ENCODE measurements at regions not wholly inside any gene's neighbourhood (a gene's known extent, or its start where the extent isn't known, plus 50 kb on each side); places are given as distances from the start of the nearest gene placed in this dataset.
A peak's percentile ranks its signal among the peaks of the same experiment; 100 is the strongest.

DNA sequence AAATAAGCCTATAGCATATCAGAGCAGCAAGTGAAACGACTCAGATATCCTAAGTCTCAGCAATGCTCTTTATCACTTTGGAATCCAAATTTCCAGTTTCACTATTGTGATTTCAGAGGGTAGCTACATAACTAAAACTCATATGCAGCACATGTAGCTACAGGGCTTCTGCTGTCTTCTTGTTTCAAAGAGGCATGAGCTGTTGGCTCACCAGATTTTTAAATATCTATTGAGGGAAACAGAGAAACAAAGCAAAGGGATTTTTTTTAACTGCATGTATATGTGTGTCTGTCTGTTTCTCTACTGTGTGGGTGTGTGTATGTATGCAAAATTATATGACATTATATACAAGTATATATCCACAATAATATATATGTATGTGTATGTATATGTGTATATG is 258.4 kb downstream of the HDGFL1 start:
- no TSS peak for BruUV-seq (replicated peaks)
- H3K36me3 ChIP-seq (ENCODE audit: low read depth) = no peaks in the 10 kb centered on the region
- CTCF ChIA-PET = interaction anchor here (1.0 kb wide), 1 partner anchor 65 kb away, joined by 3 read pairs; no protein-coding TSS in a partner anchor
- peak overlapping the region; percentile 65 for H3K4me2 ChIP-seq
- H3K4me3 ChIP-seq = no peak overlapping the region
- peaks cover 16% of the 10 kb centered on the region; the same call in 1 of the 2 replicates for H3K9me3 ChIP-seq (ENCODE audit: insufficient read depth, low read depth)
- no peak for TF ChIP-seq EZH2 (IDR thresholded peaks at IDR 0.05; ENCODE audit: low read depth)
- TF ChIP-seq, protein P1, sequence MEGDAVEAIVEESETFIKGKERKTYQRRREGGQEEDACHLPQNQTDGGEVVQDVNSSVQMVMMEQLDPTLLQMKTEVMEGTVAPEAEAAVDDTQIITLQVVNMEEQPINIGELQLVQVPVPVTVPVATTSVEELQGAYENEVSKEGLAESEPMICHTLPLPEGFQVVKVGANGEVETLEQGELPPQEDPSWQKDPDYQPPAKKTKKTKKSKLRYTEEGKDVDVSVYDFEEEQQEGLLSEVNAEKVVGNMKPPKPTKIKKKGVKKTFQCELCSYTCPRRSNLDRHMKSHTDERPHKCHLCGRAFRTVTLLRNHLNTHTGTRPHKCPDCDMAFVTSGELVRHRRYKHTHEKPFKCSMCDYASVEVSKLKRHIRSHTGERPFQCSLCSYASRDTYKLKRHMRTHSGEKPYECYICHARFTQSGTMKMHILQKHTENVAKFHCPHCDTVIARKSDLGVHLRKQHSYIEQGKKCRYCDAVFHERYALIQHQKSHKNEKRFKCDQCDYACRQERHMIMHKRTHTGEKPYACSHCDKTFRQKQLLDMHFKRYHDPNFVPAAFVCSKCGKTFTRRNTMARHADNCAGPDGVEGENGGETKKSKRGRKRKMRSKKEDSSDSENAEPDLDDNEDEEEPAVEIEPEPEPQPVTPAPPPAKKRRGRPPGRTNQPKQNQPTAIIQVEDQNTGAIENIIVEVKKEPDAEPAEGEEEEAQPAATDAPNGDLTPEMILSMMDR (conservative IDR thresholded peaks at IDR 0.05) = no peak
- POLR2A ChIA-PET (ENCODE audit: unreplicated experiment) = interaction anchor here (0.5 to 0.8 kb wide), 4 partner anchors 65 to 1234 kb away, joined by 3 to 8 read pairs (median 5); partner anchors contain the start of gene SOX4
- peak overlapping the region; percentile 83 for H3K27ac ChIP-seq
- H3K79me2 ChIP-seq (ENCODE audit: low read depth) = no peaks in the 10 kb centered on the region
- DNase-seq = no peak
- intact Hi-C loops (cut with micrococcal nuclease; ENCODE audit: unreplicated experiment) = loop anchor here (1.0 to 5.0 kb wide), 12 partner anchors 54 to 1953 kb away; no protein-coding TSS in a partner anchor
- H3K27me3 ChIP-seq (ENCODE audit: insufficient read depth, low read depth) = no peaks in the 10 kb centered on the region
- peaks cover 29% of the 10 kb centered on the region for H3F3A ChIP-seq (ENCODE audit: insufficient read depth, low read depth)
- H3K9me2 ChIP-seq (ENCODE audit: insufficient read depth) = no peaks in the 10 kb centered on the region
- H3K4me1 ChIP-seq (replicated peaks; ENCODE audit: insufficient read depth) = peaks cover 37% of the 10 kb centered on the region
- no peaks in the 10 kb centered on the region for H4K20me1 ChIP-seq (ENCODE audit: insufficient read depth)
- H2AFZ ChIP-seq = 0 out of 2 replicates have a peak overlapping the region, but pooled peaks have one; percentile 50

DNA sequence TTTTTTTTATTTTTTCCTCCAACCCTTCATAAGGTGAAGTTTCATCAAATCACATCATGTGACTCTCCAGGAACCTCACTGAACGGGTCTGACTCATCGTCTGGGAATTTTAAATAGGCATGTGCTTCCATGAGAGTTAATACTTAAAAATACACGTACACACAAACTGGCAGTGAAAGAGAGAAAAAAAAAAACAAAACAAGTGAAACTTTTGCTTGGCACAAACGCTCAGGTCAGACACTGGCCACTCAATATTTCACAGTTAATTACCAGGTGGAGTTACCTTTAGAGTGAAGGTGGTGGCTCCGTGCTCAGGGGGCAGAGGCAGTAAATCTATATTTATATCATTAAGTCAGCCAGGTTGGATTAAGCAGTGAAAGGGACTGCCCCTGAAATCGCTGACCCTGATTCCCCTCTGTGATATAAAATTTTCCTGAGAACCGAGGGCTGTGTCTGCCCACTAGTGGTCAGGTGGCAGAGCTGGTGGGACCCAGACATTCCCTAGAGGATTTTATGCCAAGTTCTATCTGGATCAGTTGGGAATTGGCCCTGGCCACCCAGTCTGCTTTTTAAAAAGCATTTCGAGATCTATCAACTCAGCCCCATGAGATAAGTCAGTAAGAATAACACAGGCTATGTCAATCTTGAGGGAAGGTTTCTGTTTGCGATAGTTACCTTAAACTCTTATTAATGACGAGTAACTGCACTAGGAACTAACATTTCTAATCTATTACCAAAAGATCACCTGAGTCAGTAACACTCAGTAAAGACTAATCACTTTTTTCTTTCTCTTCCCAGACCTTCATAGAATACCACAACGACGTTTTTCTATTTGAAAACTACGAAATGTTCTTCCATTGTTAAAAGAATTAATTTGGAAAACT is 259.1 kb downstream of the HDGFL1 start:
- peaks cover 29% of the 10 kb centered on the region for H3F3A ChIP-seq (ENCODE audit: insufficient read depth, low read depth)
- intact Hi-C loops (cut with micrococcal nuclease; ENCODE audit: unreplicated experiment) = loop anchor here (1.0 to 5.0 kb wide), 10 partner anchors 53 to 1806 kb away; no protein-coding TSS in a partner anchor
- peaks cover 37% of the 10 kb centered on the region for H3K4me1 ChIP-seq (replicated peaks; ENCODE audit: insufficient read depth)
- no peaks in the 10 kb centered on the region for H4K20me1 ChIP-seq (ENCODE audit: insufficient read depth)
- peak overlapping the region; percentile 65 for H3K4me2 ChIP-seq
- H3K27ac ChIP-seq = peak overlapping the region; percentile 83
- peak overlapping the region; percentile 27 for H3K4me3 ChIP-seq
- TSS peak; percentile 82 for BruUV-seq (replicated peaks)
- peaks cover 16% of the 10 kb centered on the region; the same call in 1 of the 2 replicates for H3K9me3 ChIP-seq (ENCODE audit: insufficient read depth, low read depth)
- ChIA-PET CTCF (interaction anchor here (1.0 kb wide), 1 partner anchor 64 kb away, joined by 3 read pairs; no protein-coding TSS in a partner anchor), POLR2A (ENCODE audit: unreplicated experiment) (interaction anchor here (0.5 kb wide), 2 partner anchors 63 to 786 kb away, joined by 3 to 8 read pairs; no protein-coding TSS in a partner anchor)
- H3K79me2 ChIP-seq (ENCODE audit: low read depth) = no peaks in the 10 kb centered on the region
- H3K27me3 ChIP-seq (ENCODE audit: insufficient read depth, low read depth) = no peaks in the 10 kb centered on the region
- peak; percentile 71 to 97 for DNase-seq
- no peaks in the 10 kb centered on the region for H3K9me2 ChIP-seq (ENCODE audit: insufficient read depth)
- no peaks in the 10 kb centered on the region for H3K36me3 ChIP-seq (ENCODE audit: low read depth)
- TF ChIP-seq, protein P1 (conservative IDR thresholded peaks at IDR 0.05) = peak; percentile 77
- no peak for TF ChIP-seq EZH2 (IDR thresholded peaks at IDR 0.05; ENCODE audit: low read depth)
- peak overlapping the region; percentile 66 for H2AFZ ChIP-seq

DNA sequence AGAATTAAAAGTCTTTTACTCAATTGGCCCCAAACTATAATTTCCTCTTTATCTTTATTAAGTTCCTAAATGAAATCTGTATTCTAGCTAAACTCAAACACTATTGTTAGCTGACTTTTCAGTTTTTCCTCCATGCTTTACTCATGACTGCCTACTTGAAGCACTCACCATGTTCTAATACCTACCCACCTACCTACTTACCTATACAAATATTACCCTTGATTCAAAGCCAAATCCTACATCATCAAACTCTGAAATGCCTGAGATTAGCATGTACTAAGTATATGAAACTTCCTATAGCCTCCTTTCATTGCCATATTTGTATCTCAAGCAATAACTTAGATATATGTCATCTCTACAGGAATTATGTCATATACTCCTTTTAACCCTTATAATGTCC is 259.7 kb downstream of the HDGFL1 start:
- TF ChIP-seq EZH2 (IDR thresholded peaks at IDR 0.05; ENCODE audit: low read depth) = no peak
- TF ChIP-seq, protein P1 (conservative IDR thresholded peaks at IDR 0.05) = no peak
- intact Hi-C loops (cut with micrococcal nuclease; ENCODE audit: unreplicated experiment) = loop anchor here (2.0 to 5.0 kb wide), 8 partner anchors 78 to 1807 kb away; no protein-coding TSS in a partner anchor
- H2AFZ ChIP-seq = no peak overlapping the region
- peaks cover 29% of the 10 kb centered on the region for H3F3A ChIP-seq (ENCODE audit: insufficient read depth, low read depth)
- ChIA-PET CTCF (interaction anchor here (0.7 kb wide), 1 partner anchor 14 kb away, joined by 4 read pairs; no protein-coding TSS in a partner anchor), POLR2A (ENCODE audit: unreplicated experiment) (interaction anchor here (0.5 kb wide), 1 partner anchor 62 kb away, joined by 3 read pairs; no protein-coding TSS in a partner anchor)
- peaks cover 16% of the 10 kb centered on the region; the same call in 1 of the 2 replicates for H3K9me3 ChIP-seq (ENCODE audit: insufficient read depth, low read depth)
- H3K4me3 ChIP-seq = 0 out of 2 replicates have a peak overlapping the region, but pooled peaks have one; percentile 27
- H3K4me1 ChIP-seq (replicated peaks; ENCODE audit: insufficient read depth) = peaks cover 37% of the 10 kb centered on the region
- no peaks in the 10 kb centered on the region for H4K20me1 ChIP-seq (ENCODE audit: insufficient read depth)
- no peak for DNase-seq
- no peaks in the 10 kb centered on the region for H3K79me2 ChIP-seq (ENCODE audit: low read depth)
- no peaks in the 10 kb centered on the region for H3K36me3 ChIP-seq (ENCODE audit: low read depth)
- no peaks in the 10 kb centered on the region for H3K9me2 ChIP-seq (ENCODE audit: insufficient read depth)
- no peaks in the 10 kb centered on the region for H3K27me3 ChIP-seq (ENCODE audit: insufficient read depth, low read depth)
- BruUV-seq (replicated peaks) = no TSS peak
- H3K27ac ChIP-seq = peak overlapping the region; percentile 83
- H3K4me2 ChIP-seq = peak overlapping the region; percentile 65
